A549 (cell line): ENCODE measurements at regions not wholly inside any gene's neighbourhood (a gene's known extent, or its start where the extent isn't known, plus 50 kb on each side); places are given as distances from the start of the nearest gene placed in this dataset.
A peak's percentile ranks its signal among the peaks of the same experiment; 100 is the strongest.

Experiments used
- ATAC-seq, 2 experiments: fragments of 200-7000 bp in 1 of 2; fragments of >200 bp in 1 of 2; cut with Nextera tagmentation in 1 of 2; cut with Tn5 transposase in 1 of 2; 3 replicates each; pipeline versions ENCODE4 v1.8.0 to v1.9.1; 2018 to 2020; ENCODE audit warnings: mild to moderate bottlenecking in 1 of 2, moderate library complexity in 1 of 2
- CTCF ChIA-PET: fragments of 300-600 bp; sonication (Branson Sonifier 250); formaldehyde crosslinking; extraction: SDS; loops from one replicate; lab custom pipeline; 2021; ENCODE audit warnings: antibody characterized with exemption, inconsistent platforms; lab: Yijun Ruan, JAX
- POLR2A ChIA-PET: fragments of 350-600 bp; formaldehyde crosslinking; extraction: SDS; loops from one replicate; lab custom pipeline; 2021; ENCODE audit warnings: antibody characterized with exemption, inconsistent platforms; lab: Yijun Ruan, JAX
- DNase-seq, 2 experiments: peaks; one replicate each; pipeline versions ENCODE4 v3.0.0 to v3.0.0-alpha.2; 2011 to 2016; ENCODE audit warnings: low read depth in 1 of 2, low spot score in 1 of 2
- FAIRE-seq: peaks from 2 replicates; lab custom pipeline; 2011; peaks lifted over from hg19 to GRCh38; lab: Jason Lieb, UNC
- H3K27ac ChIP-seq, 2 experiments: fragments of >200 bp; sonication (Bioruptor Twin); formaldehyde crosslinking; 3 replicates each; pipeline ENCODE4 v1.5.1; 2016 to 2017
- H3K4me1 ChIP-seq: fragments of >200 bp; sonication (Bioruptor Twin); formaldehyde crosslinking; 3 replicates; pipeline ENCODE4 v1.6.1; 2016
- H3K4me2 ChIP-seq: fragments of >200 bp; sonication (Bioruptor Twin); formaldehyde crosslinking; 3 replicates; pipeline ENCODE4 v1.6.1; 2016
- H3K4me3 ChIP-seq: fragments of >200 bp; sonication (Bioruptor Twin); formaldehyde crosslinking; 3 replicates; pipeline ENCODE4 v1.5.1; 2016
- H3K9me3 ChIP-seq: fragments of >200 bp; sonication (Bioruptor Twin); formaldehyde crosslinking; 3 replicates; pipeline ENCODE4 v1.6.1; 2016
- ATOH8 ChIP-seq: fragments of 250-450 bp; sonication (Bioruptor Pico); IDR thresholded peaks from 2 replicates; pipeline ENCODE4 v1.5.0; 2020; ENCODE audit warnings: low read depth, mild to moderate bottlenecking, moderate library complexity
- CTCF ChIP-seq: fragments of >200 bp; sonication (Bioruptor Twin); formaldehyde crosslinking; IDR thresholded peaks from 3 replicates; pipeline ENCODE4 v1.5.1; 2016
- ELK1 ChIP-seq: fragments of 150-350 bp; IDR thresholded peaks from 2 replicates; pipeline ENCODE4 v1.6.1; 2014; ENCODE audit warnings: low read depth, mild to moderate bottlenecking, low read length
- ESRRA ChIP-seq: fragments of 150-350 bp; IDR thresholded peaks from 2 replicates; pipeline ENCODE4 v1.6.1; 2014; ENCODE audit warnings: mild to moderate bottlenecking, low read length, borderline replicate concordance
- FOSB ChIP-seq: fragments of 250-450 bp; sonication (Bioruptor Pico); IDR thresholded peaks from 2 replicates; pipeline ENCODE4 v1.5.0; 2020; ENCODE audit warnings: mild to moderate bottlenecking, moderate library complexity
- FOXS1 ChIP-seq: fragments of 250-450 bp; sonication (Bioruptor Pico); IDR thresholded peaks from 2 replicates; pipeline ENCODE4 v1.5.0; 2020; ENCODE audit warnings: mild to moderate bottlenecking, moderate library complexity
- HMGXB4 ChIP-seq: fragments of 250-450 bp; sonication (Bioruptor Pico); IDR thresholded peaks from 2 replicates; pipeline ENCODE4 v1.5.0; 2021; ENCODE audit warnings: mild to moderate bottlenecking, moderate library complexity, borderline replicate concordance
- HOXA7 ChIP-seq: fragments of 250-450 bp; sonication (Bioruptor Pico); IDR thresholded peaks from 2 replicates; pipeline ENCODE4 v1.5.0; 2020; ENCODE audit warnings: mild to moderate bottlenecking, moderate library complexity
- MAX ChIP-seq: IDR thresholded peaks from 2 replicates; pipeline ENCODE4 v1.6.1; 2012
- NPAS2 ChIP-seq: fragments of 250-450 bp; sonication (Bioruptor Pico); IDR thresholded peaks from 2 replicates; pipeline ENCODE4 v1.8.0; 2022; ENCODE audit warnings: mild to moderate bottlenecking, moderate library complexity, borderline replicate concordance
- RARB ChIP-seq: fragments of 250-450 bp; sonication (Bioruptor Pico); IDR thresholded peaks from 2 replicates; pipeline ENCODE4 v1.8.0; 2021; ENCODE audit warnings: mild to moderate bottlenecking, moderate library complexity
- REST ChIP-seq: fragments of 200-600 bp; sonication (generic); IDR thresholded peaks from 2 replicates; pipeline ENCODE4 v1.6.1; 2016; ENCODE audit warnings: antibody characterized with exemption, mild to moderate bottlenecking, moderate library complexity
- ZC3H11A ChIP-seq: fragments of 450-650 bp; IDR thresholded peaks from 2 replicates; pipeline ENCODE4 v1.6.1; 2014; ENCODE audit warnings: antibody characterized with exemption, mild to moderate bottlenecking
- ZFP36 ChIP-seq: fragments of 450-650 bp; IDR thresholded peaks from 2 replicates; pipeline ENCODE4 v1.6.1; 2014; ENCODE audit warnings: borderline replicate concordance; ENCODE audit not compliant: partially characterized antibody
- WGBS: methylation state at CpG from one replicate; pipeline ENCODE4 v1.1.6; 2017; ENCODE audit errors: missing lambda C conversion rate; 5-methylcytosine and 5-hydroxymethylcytosine counted together

GRCh38 chr11:130675917-130676316 is 227.5 kb downstream of the ADAMTS15 start:
- H3K4me2 ChIP-seq, result no peak overlapping the region
- ChIA-PET POLR2A (no interaction called here), CTCF (no interaction called here)
- ATAC-seq, result no peak
- TF ChIP-seq ZC3H11A (no peak), HOXA7 (no peak), MAX (no peak), ELK1 (no peak), ESRRA (no peak), HMGXB4 (CRISPR knock-in tag) (no peak), RARB (no peak), ATOH8 (CRISPR knock-in tag) (no peak), REST (no peak), FOXS1 (CRISPR knock-in tag) (no peak), NPAS2 (CRISPR knock-in tag) (no peak), ZFP36 (no peak)
- H3K4me3 ChIP-seq, result no peak overlapping the region
- 92% methylated on average over 1 of the region's 1 CpG for WGBS
- no peak overlapping the region for H3K27ac ChIP-seq
- H3K9me3 ChIP-seq, result peaks cover 20% of the 10 kb centered on the region
- H3K4me1 ChIP-seq, result no peaks in the 10 kb centered on the region
- no peak for FAIRE-seq
- DNase-seq, result no peak

GRCh38 chr11:130677486-130678153 is 229.2 kb downstream of the ADAMTS15 start:
- POLR2A ChIA-PET, result no interaction called here
- no peak overlapping the region for H3K4me3 ChIP-seq
- CTCF ChIA-PET, result interaction anchor here (1.7 kb wide), 1 partner anchor 11 kb away, joined by 3 read pairs; no protein-coding TSS in a partner anchor
- TF ChIP-seq FOSB (CRISPR knock-in tag) (no peak), CTCF (no peak)
- FAIRE-seq (no peak), ATAC-seq (peak in 1 of 2 experiments; percentile 69; a peak in 3 of 6 replicates), DNase-seq (peak in 1 of 2 experiments; percentile 42)
- no peaks in the 10 kb centered on the region for H3K4me1 ChIP-seq
- peak overlapping the region in 1 of 2 experiments; percentile 26; a peak in 1 of 6 replicates for H3K27ac ChIP-seq
- 43% methylated on average over 6 of the region's 6 CpGs for WGBS
- H3K4me2 ChIP-seq, result peak overlapping the region; percentile 23; the same call in 2 of the 3 replicates
- H3K9me3 ChIP-seq, result peaks cover 20% of the 10 kb centered on the region
